HEK293T (cell line): ENCODE measurements at regions not wholly inside any gene's neighbourhood (a gene's known extent, or its start where the extent isn't known, plus 50 kb on each side); places are given as distances from the start of the nearest gene placed in this dataset.

Experiments
- CTCF ChIA-PET: fragments of 350-600 bp; formaldehyde crosslinking; extraction: SDS; loops from one replicate; lab custom pipeline; 2021; ENCODE audit warnings: antibody characterized with exemption, inconsistent platforms; lab: Yijun Ruan, JAX
- POLR2A ChIA-PET: fragments of 350-600 bp; formaldehyde crosslinking; extraction: SDS; loops from one replicate; lab custom pipeline; 2020; ENCODE audit warnings: antibody characterized with exemption, inconsistent platforms; lab: Yijun Ruan, JAX
- DNase-seq: peaks from one replicate; pipeline ENCODE4 v3.0.0; 2012; ENCODE audit warnings: mixed read lengths; ENCODE audit errors: extremely low spot score
- ARNT ChIP-seq: fragments of 450-650 bp; IDR thresholded peaks from 2 replicates; pipeline ENCODE4 v1.6.1; 2017; ENCODE audit warnings: mild to moderate bottlenecking
- BHLHE40 ChIP-seq: fragments of 450-650 bp; IDR thresholded peaks from 2 replicates; pipeline ENCODE4 v1.6.1; 2016; ENCODE audit warnings: mild to moderate bottlenecking, moderate library complexity, borderline replicate concordance
- CTBP1 ChIP-seq: fragments of 450-650 bp; IDR thresholded peaks from 2 replicates; pipeline ENCODE4 v1.6.1; 2016; ENCODE audit warnings: borderline replicate concordance
- ELF4 ChIP-seq: fragments of 450-650 bp; IDR thresholded peaks from 2 replicates; pipeline ENCODE4 v1.6.1; 2017; ENCODE audit warnings: antibody characterized with exemption
- FOXA1 ChIP-seq: fragments of 450-650 bp; IDR thresholded peaks from 2 replicates; pipeline ENCODE4 v1.6.1; 2016; ENCODE audit warnings: mild to moderate bottlenecking
- FOXK2 ChIP-seq: fragments of 450-650 bp; IDR thresholded peaks from 2 replicates; pipeline ENCODE4 v1.6.1; 2016; ENCODE audit warnings: mild to moderate bottlenecking
- FOXM1 ChIP-seq: fragments of 450-650 bp; IDR thresholded peaks from 2 replicates; pipeline ENCODE4 v1.6.1; 2017; ENCODE audit warnings: mild to moderate bottlenecking, borderline replicate concordance
- HDGF ChIP-seq: fragments of 450-650 bp; IDR thresholded peaks from 2 replicates; pipeline ENCODE4 v1.6.1; 2017; ENCODE audit warnings: antibody characterized with exemption, borderline replicate concordance
- L3MBTL2 ChIP-seq: fragments of 450-650 bp; conservative IDR thresholded peaks from 2 replicates; pipeline ENCODE4 v1.6.1; 2016; ENCODE audit warnings: mild to moderate bottlenecking
- LEF1 ChIP-seq: fragments of 450-650 bp; IDR thresholded peaks from 2 replicates; pipeline ENCODE4 v1.6.1; 2017; ENCODE audit warnings: mild to moderate bottlenecking, borderline replicate concordance
- NFRKB ChIP-seq: fragments of 450-650 bp; IDR thresholded peaks from 2 replicates; pipeline ENCODE4 v1.6.1; 2016; ENCODE audit warnings: mild to moderate bottlenecking, moderate library complexity
- PKNOX1 ChIP-seq: fragments of 450-650 bp; IDR thresholded peaks from 2 replicates; pipeline ENCODE4 v1.6.1; 2016
- SP1 ChIP-seq: fragments of 450-650 bp; IDR thresholded peaks from 2 replicates; pipeline ENCODE4 v1.6.1; 2017
- SUZ12 ChIP-seq: fragments of 450-650 bp; IDR thresholded peaks from 2 replicates; pipeline ENCODE4 v1.6.1; 2016; ENCODE audit warnings: mild to moderate bottlenecking
- TARDBP ChIP-seq: fragments of 450-650 bp; IDR thresholded peaks from 2 replicates; pipeline ENCODE4 v1.6.1; 2016
- ZNF384 ChIP-seq: fragments of 450-650 bp; IDR thresholded peaks from 2 replicates; pipeline ENCODE4 v1.6.1; 2016

GRCh38 chr11:45754741-45755140, 50.2 kb upstream of the SLC35C1 start:
- no peak for DNase-seq
- ChIA-PET POLR2A (interaction anchor here (1.0 kb wide), 1 partner anchor 22 kb away, joined by 3 read pairs; no protein-coding TSS in a partner anchor), CTCF (interaction anchor here (0.9 to 3.5 kb wide), 2 partner anchors 16 to 384 kb away, joined by 4 to 21 read pairs; no protein-coding TSS in a partner anchor)
- TF ChIP-seq SUZ12 (no peak), SP1 (no peak), TARDBP (no peak), ELF4 (no peak), FOXA1 (no peak), PKNOX1 (no peak), L3MBTL2 (no peak), LEF1 (no peak), FOXM1 (no peak), HDGF (no peak), BHLHE40 (no peak), ARNT (no peak), FOXK2 (no peak)

GRCh38 chr11:45754261-45754709, 50.7 kb upstream of the SLC35C1 start:
- ChIA-PET POLR2A (interaction anchor here (0.6 to 1.0 kb wide), 2 partner anchors 21 to 431 kb away, joined by 3 read pairs; no protein-coding TSS in a partner anchor), CTCF (interaction anchor here (3.5 kb wide), 1 partner anchor 17 kb away, joined by 21 read pairs; no protein-coding TSS in a partner anchor)
- DNase-seq, result no peak
- TF ChIP-seq NFRKB (no peak), CTBP1 (no peak), SUZ12 (no peak), L3MBTL2 (no peak)

GRCh38 chr11:45752106-45752505, 52.8 kb upstream of the SLC35C1 start:
- ChIA-PET CTCF (interaction anchor here (0.6 kb wide), 1 partner anchor 13 kb away, joined by 3 read pairs; no protein-coding TSS in a partner anchor), POLR2A (no interaction called here)
- TF ChIP-seq LEF1 (no peak), FOXA1 (no peak), ARNT (no peak)
- DNase-seq, result no peak

- no peak for TF ChIP-seq TARDBP
- TF ChIP-seq PKNOX1, result no peak
- TF ChIP-seq ZNF384, result no peak
- TF ChIP-seq NFRKB, result no peak
- TF ChIP-seq L3MBTL2, result no peak
- no peak for TF ChIP-seq FOXM1
- TF ChIP-seq ELF4, result no peak
- no peak for TF ChIP-seq FOXA1
- TF ChIP-seq HDGF, result no peak
- no peak for TF ChIP-seq FOXK2
- TF ChIP-seq SUZ12, result no peak
- TF ChIP-seq BHLHE40, result no peak
- TF ChIP-seq SP1, result no peak
- TF ChIP-seq LEF1, result no peak
- TF ChIP-seq CTBP1, result no peak
- no peak for TF ChIP-seq ARNT
- no peak for DNase-seq
- POLR2A ChIA-PET, result no interaction called here
- CTCF ChIA-PET, result no interaction called here
These were observed 53.5 kb upstream of the SLC35C1 start for GRCh38 chr11:45751430-45751829.

- no peak for TF ChIP-seq ZNF384
- no peak for DNase-seq
- POLR2A ChIA-PET, result no interaction called here
- CTCF ChIA-PET, result no interaction called here
These were observed 54.5 kb upstream of the SLC35C1 start for GRCh38 chr11:45750439-45750838.

- no peak for DNase-seq
- no peak for TF ChIP-seq SP1
- no peak for TF ChIP-seq HDGF
- TF ChIP-seq FOXA1, result no peak
- TF ChIP-seq SUZ12, result no peak
- no peak for TF ChIP-seq L3MBTL2
- TF ChIP-seq TARDBP, result no peak
- TF ChIP-seq BHLHE40, result no peak
- TF ChIP-seq ARNT, result no peak
- no peak for TF ChIP-seq FOXM1
- TF ChIP-seq FOXK2, result no peak
- no peak for TF ChIP-seq NFRKB
- ChIA-PET POLR2A (no interaction called here), CTCF (no interaction called here)
These were observed 56.1 kb upstream of the SLC35C1 start for GRCh38 chr11:45748801-45749200.

GRCh38 chr11:45745065-45745811, 59.7 kb upstream of the SLC35C1 start:
- TF ChIP-seq ZNF384, result no peak
- no peak for TF ChIP-seq FOXA1
- no peak for TF ChIP-seq SP1
- TF ChIP-seq ELF4, result no peak
- no peak for TF ChIP-seq SUZ12
- TF ChIP-seq HDGF, result no peak
- no peak for TF ChIP-seq L3MBTL2
- no peak for TF ChIP-seq TARDBP
- POLR2A ChIA-PET, result no interaction called here

More at GRCh38 chr11:45745065-45745811, 59.7 kb upstream of the SLC35C1 start:
- no peak for DNase-seq
- CTCF ChIA-PET, result interaction anchor here (1.4 kb wide), 1 partner anchor 26 kb away, joined by 3 read pairs; no protein-coding TSS in a partner anchor
